ENCODE measurements at regions not wholly inside any gene's neighbourhood (a gene's known extent, or its start where the extent isn't known, plus 50 kb on each side); places are given as distances from the start of the nearest gene placed in this dataset.

GRCh38 chr6:41489120-41489851 lies 56.9 kb upstream of the FOXP4 start (continued):
- no peak for TF ChIP-seq ZNF580 (tag by site-specific recombination; IDR thresholded peaks at IDR 0.05)
- TF ChIP-seq ZNF23 (tag by site-specific recombination; IDR thresholded peaks at IDR 0.05; ENCODE audit: borderline replicate concordance) = 0 out of 2 replicates have a peak, but pooled peaks have one; percentile 18
- no peak for TF ChIP-seq PRDM4 (tag by site-specific recombination; IDR thresholded peaks at IDR 0.05)
- peak; percentile 76 for TF ChIP-seq ZBTB8A (tag by site-specific recombination; IDR thresholded peaks at IDR 0.05)
- no peak for TF ChIP-seq ZNF302 (tag by site-specific recombination; IDR thresholded peaks at IDR 0.05; ENCODE audit: low read depth)
- TF ChIP-seq ZNF423 (tag by site-specific recombination; IDR thresholded peaks at IDR 0.05) = peak; percentile 29; the same call in 1 of the 2 replicates
- peak; percentile 24; the same call in 1 of the 2 replicates for TF ChIP-seq SP7 (tag by site-specific recombination; IDR thresholded peaks at IDR 0.05)
- no peak for TF ChIP-seq HOXD13 (CRISPR knock-in tag; IDR thresholded peaks at IDR 0.05; ENCODE audit: borderline replicate concordance)
- 0 out of 2 replicates have a peak, but pooled peaks have one; percentile 72 for TF ChIP-seq ZNF624 (tag by site-specific recombination; IDR thresholded peaks at IDR 0.05)
- no peak for TF ChIP-seq ZFP37 (tag by site-specific recombination; IDR thresholded peaks at IDR 0.05)
- no peak for TF ChIP-seq MEIS1 (CRISPR knock-in tag; IDR thresholded peaks at IDR 0.05; ENCODE audit: borderline replicate concordance)
- no peak for TF ChIP-seq AEBP2 (tag by site-specific recombination; IDR thresholded peaks at IDR 0.05; ENCODE audit: borderline replicate concordance)
- no peak for TF ChIP-seq ZNF768 (tag by site-specific recombination; IDR thresholded peaks at IDR 0.05)
- no peak for TF ChIP-seq ZNF112 (tag by site-specific recombination; IDR thresholded peaks at IDR 0.05)
- TF ChIP-seq ZNF114 (tag by site-specific recombination; IDR thresholded peaks at IDR 0.05) = no peak
- TF ChIP-seq ZNF366 (tag by site-specific recombination; conservative IDR thresholded peaks at IDR 0.05) = no peak
- no peak for TF ChIP-seq KLF9 (tag by site-specific recombination; IDR thresholded peaks at IDR 0.05; ENCODE audit: low read depth)
- TF ChIP-seq ZNF18 (tag by site-specific recombination; IDR thresholded peaks at IDR 0.05) = no peak
- no peak for TF ChIP-seq ZNF362 (tag by site-specific recombination; IDR thresholded peaks at IDR 0.05)
- no peak for TF ChIP-seq ZFP41 (tag by site-specific recombination; IDR thresholded peaks at IDR 0.05; ENCODE audit: borderline replicate concordance)
- no peak for TF ChIP-seq ZNF132 (tag by site-specific recombination; IDR thresholded peaks at IDR 0.05; ENCODE audit: borderline replicate concordance)
- TF ChIP-seq ZNF629 (tag by site-specific recombination; IDR thresholded peaks at IDR 0.05) = no peak
- no peak for TF ChIP-seq ZNF600 (tag by site-specific recombination; IDR thresholded peaks at IDR 0.05)
- TF ChIP-seq ZNF391 (tag by site-specific recombination; IDR thresholded peaks at IDR 0.05; ENCODE audit: borderline replicate concordance, low read depth) = no peak
- no peak for TF ChIP-seq ZNF664 (tag by site-specific recombination; IDR thresholded peaks at IDR 0.05)
- 0 out of 2 replicates have a peak, but pooled peaks have one; percentile 6 for TF ChIP-seq ZNF639 (tag by site-specific recombination; IDR thresholded peaks at IDR 0.05)
- no peak for TF ChIP-seq ZNF776 (tag by site-specific recombination; IDR thresholded peaks at IDR 0.05; ENCODE audit: borderline replicate concordance)
- no peak for TF ChIP-seq ZFP3 (tag by site-specific recombination; IDR thresholded peaks at IDR 0.05; ENCODE audit: low read depth)
- TF ChIP-seq ZNF558 (tag by site-specific recombination; IDR thresholded peaks at IDR 0.05) = no peak
- TF ChIP-seq OVOL3 (tag by site-specific recombination; IDR thresholded peaks at IDR 0.05) = no peak
